HG03575 (cell line): ENCODE measurements at regions not wholly inside any gene's neighbourhood (a gene's known extent, or its start where the extent isn't known, plus 50 kb on each side); places are given as distances from the start of the nearest gene placed in this dataset.

Experiments
- ATAC-seq: cut with Tn5 transposase; IDR thresholded peaks from one replicate; pipeline ENCODE4 v1.9.1; 2021; ENCODE audit not compliant: unreplicated experiment, insufficient number of reproducible peaks, low FRiP score; ENCODE audit errors: extremely low read depth

GRCh38 chr6:132868057-132868456 is 53.7 kb downstream of the RPS12 start:
- no peak for ATAC-seq

GRCh38 chr6:132872923-132873322 is 58.6 kb downstream of the RPS12 start:
- peak; percentile 100 for ATAC-seq

- ATAC-seq: no peak
Measured at GRCh38 chr6:132877003-132877402, 62.6 kb downstream of the RPS12 start.

- ATAC-seq: no peak
Measured at GRCh38 chr6:132887204-132887603, 72.8 kb downstream of the RPS12 start.

DNA sequence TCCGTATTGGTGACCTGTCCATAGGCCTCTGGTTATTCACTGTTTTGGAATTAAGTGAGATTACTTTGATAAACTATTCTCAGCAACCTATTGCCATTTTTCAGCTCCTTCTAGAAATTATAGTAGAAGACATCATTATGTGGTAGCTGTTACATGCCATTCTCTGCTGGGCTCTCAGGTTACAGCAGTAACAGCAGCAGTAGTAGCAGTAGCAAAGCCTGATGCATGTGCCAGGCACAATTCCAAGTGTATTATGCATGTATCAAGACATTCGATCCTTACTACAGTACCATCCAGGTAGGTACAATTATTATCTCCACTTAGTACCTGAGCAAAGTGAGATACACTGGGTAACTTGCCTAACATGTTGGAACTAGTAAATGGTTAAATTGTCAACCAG is 74.3 kb downstream of the RPS12 start:
- no peak for ATAC-seq

DNA sequence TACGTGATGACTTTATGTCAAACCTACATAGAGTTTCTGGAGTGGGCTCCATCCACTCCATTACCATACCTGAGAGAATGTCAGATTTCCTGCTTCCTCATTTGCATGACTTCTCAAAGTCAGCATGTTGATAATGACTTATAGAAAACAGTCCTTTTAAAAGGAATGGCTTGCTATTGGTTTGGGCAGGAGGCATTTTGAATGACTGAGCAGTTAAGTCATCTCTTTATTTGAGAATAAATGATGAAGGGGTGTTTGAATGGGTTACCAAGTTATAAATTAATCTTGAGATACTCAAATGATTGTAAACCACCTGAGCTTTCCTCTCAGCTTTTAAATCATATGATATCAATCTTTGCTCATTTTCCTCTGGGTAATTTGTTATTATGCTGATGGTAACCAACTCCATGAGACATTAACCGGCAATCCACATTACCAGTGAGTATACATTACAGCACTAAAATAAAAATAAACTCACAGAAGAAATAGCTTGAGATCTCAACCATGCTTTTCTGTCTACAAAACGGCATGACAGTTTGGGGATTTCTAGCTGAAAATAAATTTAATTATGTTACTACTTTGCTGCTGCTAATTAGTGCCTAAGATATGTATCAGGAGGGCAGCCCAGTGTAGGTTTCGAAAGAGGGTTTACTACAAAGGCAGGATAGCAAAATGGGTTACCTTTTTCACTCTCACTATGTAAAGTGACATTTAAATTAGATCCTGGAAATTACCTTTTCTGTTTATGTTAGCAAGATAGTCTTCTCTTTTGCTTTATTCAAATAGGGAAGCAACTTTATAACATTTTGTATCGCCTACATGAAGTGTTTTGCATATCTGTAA is 78.8 kb downstream of the RPS12 start:
- no peak for ATAC-seq

- ATAC-seq: no peak
Measured at GRCh38 chr6:132893772-132894490, 79.6 kb downstream of the RPS12 start.

DNA sequence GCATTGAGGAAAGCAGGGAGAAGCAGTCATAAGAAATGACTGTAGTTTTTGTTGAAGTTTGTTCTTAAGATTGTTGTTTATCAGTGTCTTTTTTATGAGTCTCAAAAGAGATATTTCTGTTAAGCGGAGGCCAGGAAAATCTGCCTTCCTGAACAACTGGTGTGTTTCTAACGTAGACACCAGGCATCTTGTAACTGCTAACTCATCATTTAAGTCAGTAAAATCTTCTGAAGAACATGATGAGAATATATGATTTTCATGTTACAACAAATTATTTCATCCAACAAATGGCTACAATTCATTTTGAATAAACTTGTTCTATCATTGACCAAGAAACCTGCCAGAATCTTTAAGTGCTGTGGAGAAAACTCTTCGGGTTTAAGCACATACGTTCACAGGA is 84.0 kb downstream of the RPS12 start:
- no peak for ATAC-seq

DNA sequence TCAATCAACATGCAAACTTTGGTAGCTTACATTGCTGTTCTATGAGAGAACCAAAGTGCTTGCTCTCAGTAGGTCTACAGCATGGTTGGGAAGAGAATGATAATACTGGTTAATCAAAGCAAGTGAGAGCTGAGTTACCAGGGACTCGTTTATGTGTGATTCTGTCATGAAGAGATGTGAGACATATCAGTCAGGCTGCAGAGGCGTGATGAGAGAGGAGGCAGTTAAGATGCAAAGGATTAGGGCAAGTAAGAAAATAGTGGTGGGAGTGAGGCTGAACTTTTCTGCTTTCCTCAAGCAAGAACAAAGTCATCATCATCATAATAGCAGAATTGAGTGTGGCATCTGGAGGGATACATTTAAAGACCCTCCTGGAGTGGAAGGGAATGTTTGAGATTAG is 86.5 kb downstream of the RPS12 start:
- no peak for ATAC-seq

- ATAC-seq: no peak
Measured at GRCh38 chr6:132902901-132903300, 88.5 kb downstream of the RPS12 start.

DNA sequence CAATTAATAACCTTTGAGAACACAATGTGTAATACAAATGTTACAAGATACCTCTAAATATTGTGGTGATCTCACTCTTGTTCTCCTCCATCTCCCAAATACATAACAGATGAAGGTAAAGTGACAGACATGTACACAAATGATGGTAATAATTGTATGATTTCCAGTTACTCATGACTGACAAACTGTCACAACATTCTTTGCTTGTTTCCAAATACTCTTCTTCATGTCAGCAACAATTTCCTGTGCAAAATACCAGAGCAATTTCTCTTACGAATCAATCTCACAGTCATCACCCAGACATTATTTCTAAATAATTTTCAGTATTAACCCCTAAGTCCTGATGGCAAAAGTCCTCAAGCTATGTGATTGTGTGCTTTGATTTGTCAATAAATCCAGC is 92.9 kb downstream of the RPS12 start:
- ATAC-seq: no peak

DNA sequence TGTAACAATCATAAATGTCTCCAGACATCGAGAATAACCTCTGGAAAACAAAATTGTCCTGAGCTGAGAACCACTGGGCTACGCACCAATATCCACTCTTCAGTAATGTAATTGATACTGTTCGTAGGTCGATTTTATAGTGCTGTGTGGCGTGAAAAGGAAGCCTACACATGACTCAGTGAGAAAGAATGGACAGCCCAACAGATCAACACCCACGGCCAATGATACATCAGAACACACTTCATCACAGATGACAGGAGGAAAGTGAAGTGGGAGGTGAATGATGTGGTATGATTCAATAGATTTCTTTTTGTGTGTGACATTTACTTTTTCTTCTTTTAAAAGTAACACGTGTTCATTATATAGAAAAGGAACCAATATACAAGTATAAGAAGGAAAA is 93.5 kb downstream of the RPS12 start:
- no peak for ATAC-seq

DNA sequence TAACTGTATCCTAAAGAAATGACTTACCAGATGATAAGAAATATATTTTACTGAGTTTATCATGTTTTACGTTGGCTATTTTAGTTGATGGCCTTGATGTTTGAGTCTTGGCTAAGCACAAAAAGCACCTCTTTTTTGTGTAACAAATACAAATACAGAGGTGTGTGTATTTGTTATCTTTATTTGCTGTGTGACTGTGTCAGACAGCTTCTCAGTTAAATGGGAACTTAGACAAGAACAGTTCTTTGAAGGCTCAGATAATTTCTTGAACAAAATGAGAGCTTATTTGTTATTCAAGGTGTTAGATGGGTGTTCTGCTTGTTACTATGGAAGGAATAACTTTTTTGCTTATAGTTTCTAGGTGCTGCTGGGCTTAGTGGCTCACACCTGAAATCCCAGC is 95.4 kb downstream of the RPS12 start:
- no peak for ATAC-seq

DNA sequence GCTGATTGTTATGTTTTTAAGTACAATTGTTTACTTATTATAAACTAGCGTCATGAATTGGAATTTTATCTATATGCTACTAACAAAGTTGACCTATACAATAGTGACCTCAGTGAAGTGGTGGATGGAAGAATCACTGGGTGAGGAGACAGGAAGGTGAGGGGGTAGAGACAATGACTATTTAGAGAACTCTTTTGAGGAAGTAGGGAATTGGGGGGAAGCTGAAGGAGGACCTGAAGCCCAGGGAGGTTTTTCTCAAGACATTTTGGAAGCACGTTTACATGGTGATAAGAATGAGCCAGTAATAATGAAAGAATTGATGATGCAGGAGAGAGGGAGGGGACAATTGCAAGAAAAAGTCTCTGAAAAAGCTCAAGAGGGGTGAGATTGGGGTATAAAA is 96.4 kb downstream of the RPS12 start:
- ATAC-seq: no peak

DNA sequence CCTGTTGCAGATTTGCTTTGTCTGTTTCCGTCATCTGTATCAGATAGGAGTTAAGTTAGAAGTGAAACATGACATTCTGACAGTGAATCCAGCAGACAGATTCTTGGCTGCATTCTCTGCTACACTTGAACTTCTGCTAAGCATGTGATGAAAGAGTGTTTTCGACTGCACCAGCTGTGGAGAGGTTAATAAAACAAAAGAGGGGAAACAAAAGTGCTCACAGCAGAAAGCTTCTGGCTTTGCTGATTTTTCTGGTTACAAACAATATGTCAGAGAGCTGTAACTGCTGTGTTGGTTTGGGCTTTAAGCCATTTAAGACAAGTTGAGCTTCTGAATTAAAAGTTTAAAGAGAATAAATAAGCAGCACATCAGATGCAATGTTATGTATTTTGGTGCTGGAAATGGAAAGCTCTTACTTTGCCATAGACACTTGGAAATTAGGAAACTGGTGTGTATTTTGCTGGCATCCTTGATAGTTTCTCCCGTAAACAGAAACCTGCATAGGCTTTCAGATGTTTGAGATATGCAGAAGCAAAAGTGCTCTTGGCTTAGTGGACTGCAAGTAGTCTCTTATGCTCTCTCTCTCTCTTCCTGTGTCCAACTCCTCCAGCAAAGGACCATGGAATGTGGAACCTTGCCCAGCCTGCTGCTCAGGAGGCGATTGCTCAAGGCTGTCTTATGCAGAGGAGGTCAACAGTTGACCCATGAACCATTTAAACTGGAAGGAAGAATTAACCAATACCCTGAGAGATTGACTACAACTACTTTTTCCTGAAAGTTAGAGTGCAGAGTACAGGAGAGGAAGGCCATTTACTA is 104.9 kb downstream of the RPS12 start:
- no peak for ATAC-seq

DNA sequence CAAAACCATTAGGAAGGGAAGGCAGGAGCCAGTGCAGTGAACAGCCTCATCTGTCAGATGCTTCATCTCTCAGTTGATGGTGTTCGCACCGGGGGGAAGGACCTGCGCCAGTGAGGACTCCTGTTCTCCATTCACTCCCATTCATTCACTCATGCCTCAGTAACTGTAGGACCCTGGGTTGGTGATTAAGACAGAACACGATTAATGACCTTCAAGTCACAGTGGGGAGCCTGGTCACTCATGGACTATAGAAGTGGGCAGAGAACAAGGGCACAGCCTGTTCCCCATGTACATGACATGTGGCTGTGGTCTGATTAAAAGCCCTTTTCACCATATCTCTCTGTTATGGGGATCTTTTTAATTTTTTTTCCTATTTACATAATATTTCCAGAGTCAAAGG is 113.3 kb downstream of the RPS12 start:
- no peak for ATAC-seq

GRCh38 chr6:132929141-132929540 is 114.8 kb downstream of the RPS12 start:
- ATAC-seq: no peak

DNA sequence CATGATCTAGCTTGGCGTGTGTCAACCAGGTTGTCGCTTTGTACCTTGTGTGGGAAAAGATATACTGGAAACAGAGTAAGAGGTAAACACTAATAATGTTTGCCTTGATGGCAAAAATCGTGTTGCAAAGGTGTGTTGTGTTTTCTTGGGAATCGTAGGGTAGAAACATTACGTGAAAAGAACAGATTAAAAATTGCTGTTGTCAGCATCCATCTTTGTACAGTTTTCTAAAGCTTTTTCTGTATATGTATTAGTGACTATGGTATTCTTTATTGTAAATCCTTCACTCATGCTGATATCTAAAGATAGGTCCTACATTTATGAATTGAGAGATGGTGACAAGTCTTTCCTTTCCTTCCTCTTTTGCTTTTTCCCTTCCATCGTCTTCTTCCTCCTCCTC is 116.9 kb downstream of the RPS12 start:
- no peak for ATAC-seq

DNA sequence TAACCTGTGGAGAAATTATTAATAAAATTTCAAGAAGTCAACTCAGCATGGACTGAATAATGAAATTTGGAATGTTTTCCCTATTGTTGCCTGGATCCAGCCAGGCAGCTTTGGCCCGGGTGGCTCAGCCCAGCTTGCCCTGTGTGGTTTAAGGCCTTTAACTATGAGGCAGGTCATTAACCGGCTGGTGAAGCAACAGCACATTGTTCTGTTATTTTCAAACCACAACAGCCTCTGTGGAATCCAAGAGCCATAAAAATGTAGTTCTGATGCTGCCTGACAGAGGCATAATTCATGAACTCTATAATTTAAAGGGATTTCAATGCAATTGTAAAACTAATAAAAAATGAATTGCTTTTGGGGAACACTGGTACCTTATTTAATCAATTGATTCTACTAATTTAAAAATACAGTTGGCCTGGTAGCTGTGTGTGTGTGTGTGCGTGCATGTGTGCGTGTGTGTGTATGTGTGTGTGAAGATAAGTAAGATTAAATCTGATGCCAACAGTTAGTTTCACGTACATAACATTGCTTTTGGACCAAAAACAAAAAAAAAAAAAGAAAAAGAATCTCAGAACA is 117.7 kb downstream of the RPS12 start:
- no peak for ATAC-seq
